CD4-positive, alpha-beta T cell treated with Interleukin-21 for 1 hour (primary cell): ENCODE measurements at regions not wholly inside any gene's neighbourhood (a gene's known extent, or its start where the extent isn't known, plus 50 kb on each side); places are given as distances from the start of the nearest gene placed in this dataset.

Experiments
- DNase-seq: peaks from one replicate; pipeline ENCODE4 v3.0.0-alpha.2; 2020

DNA sequence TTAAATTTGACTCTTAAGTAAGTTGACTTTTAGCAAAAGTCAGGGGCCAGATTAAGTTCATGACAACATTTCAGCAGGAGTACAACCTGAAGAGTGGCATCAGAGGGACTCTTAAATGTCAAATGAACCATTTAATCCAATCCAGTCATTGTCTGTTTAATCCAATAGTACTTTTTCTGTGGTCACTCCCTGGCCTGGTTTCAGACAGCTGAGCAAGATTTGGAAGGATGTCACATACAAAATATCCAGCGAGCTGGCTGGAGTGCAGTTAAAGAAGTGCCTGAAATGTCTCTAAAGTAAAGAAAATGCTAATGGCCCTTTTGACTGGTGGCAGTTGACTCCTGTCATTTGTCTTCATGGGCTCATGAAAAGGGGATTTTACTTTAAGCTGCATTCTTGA is 1082.1 kb downstream of the AACS start:
- DNase-seq: no peak

DNA sequence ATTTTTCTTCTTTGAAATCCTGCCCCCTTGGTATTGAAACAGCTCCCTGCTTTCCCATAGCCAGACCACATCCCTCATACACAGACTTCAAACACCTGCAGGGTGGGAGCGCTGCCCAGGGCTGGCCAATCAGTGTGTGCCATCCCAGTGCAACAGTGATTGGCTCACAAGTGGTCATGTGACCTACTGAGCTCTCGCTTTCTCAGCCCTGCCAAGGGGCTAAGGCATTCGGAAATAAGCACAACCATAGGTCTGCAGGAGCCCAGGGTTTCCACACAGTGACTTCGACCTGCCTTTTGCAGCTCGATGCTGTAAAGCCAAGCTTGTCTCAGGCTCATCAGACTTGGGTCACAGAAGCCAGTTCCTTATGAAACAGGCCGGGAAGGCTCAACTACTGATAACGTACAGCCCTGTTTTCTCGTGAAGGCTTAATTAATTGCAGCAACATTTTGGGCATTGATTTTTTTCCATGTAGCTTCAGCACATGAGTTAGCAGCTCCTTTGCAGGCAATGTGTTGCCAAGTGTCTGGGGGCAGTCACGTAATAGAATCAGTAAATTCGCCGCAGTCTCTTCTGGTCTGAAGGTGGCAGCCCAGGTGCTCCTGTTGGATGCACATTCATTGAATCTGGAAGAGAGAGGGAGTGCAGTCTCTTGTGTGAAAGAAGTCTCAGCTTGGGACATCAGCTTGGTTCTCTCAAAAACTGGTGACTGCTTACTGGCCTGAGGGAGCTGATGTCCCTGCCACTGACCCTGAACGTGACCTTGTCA is 1091.8 kb downstream of the AACS start:
- DNase-seq: no peak

DNA sequence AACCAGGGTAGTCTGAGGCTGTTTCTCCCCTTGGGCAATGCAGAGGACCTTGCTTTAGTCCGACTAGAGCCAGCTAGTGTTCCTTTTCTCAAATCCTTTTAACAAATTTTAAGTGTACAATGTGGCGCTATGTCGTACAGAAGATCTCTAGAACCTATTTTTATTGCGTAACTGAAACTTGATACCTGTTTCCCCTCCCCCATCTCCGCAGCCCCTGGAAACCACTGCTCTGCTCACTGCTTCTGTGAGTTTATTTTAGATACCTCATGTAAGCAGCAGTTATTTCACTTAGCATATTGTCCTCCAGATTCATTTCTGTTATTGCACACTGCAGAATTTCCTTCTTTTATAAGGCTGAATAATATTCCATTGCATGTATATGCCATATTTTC is 1092.3 kb downstream of the AACS start:
- DNase-seq: no peak

DNA sequence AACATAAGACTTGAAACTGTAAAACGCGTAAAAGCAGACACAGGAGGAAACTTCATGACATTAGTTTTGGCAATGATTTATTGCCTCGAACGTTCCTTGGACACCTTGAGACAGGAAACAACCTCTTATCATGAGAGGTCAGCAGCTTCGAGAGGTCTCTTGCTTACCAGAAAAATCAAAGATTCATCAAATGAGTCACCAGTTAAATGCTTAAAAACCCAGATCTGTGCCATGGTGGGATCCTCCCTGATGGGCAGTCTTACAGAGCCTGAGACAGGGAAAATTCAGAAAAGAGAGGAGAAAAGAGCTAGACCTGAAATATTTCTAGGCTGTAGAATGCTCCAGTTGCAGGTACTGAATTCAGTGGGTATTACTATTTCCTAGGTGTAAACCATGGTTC is 1093.9 kb downstream of the AACS start:
- DNase-seq: no peak

DNA sequence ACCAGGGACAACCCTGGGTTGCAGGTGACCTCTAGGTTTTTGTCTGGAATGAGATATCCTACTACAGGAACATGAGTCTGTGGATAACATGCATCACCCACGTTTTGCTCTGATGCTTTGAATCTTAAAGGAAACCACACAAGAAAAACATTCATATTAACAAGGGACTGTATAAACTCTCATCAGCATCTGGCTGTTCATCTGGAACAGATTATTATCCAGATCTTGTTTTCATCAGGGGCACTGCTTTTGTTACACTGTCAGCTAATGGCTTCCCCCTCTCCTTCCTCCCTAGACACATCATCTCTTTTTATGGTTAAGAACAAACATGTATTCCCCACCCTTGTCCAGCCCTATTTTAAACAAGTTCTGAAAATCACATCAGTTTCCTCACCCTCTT is 1095.7 kb downstream of the AACS start:
- no peak for DNase-seq

DNA sequence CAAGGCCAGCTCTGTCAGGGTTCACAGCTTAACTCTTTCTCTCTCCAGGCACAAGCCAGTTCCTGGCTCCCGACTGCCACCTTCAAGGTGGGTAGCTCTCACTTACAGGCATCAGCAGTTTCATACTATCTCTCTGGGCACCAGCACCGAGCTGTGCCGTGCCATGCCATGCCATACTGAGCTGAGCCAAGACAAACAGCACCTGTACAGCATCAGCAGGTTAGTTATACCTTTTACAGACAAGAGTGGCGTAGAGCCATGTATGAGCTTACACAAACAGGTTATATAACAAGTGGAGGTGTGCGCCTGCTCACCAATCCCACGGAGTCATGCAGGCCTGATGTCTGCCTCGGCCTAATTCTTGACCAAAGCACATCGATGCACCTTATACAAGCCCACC is 1098.7 kb downstream of the AACS start:
- DNase-seq: no peak

DNA sequence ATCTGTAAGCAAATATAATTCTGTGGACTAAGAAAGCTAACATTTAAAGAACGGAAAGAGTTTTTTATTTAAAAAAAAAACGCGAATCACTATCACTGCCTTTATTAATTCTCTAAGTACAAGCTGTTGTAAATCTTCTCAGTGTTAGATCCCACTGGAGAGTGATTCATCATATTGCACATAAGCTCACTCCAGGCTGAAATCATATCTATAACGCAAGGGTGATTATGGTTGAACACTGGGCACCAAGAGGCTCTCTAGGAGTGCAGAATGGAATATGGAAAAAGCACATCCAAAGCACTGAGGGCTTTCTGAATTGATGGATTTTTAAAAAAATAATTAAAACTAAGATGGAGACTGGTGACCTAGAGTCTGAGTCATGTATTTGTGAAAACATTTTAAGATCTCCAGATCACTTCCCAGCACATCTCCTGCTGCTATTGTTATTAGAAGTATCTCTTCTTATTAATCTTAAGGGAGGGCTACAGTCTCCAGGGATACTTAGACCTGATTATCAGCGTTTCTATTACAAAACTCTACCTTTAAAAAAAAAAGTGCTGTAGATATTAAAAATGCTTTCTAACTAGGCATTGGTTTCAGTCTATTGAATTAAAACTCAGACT is 1106.8 kb downstream of the AACS start:
- no peak for DNase-seq

DNA sequence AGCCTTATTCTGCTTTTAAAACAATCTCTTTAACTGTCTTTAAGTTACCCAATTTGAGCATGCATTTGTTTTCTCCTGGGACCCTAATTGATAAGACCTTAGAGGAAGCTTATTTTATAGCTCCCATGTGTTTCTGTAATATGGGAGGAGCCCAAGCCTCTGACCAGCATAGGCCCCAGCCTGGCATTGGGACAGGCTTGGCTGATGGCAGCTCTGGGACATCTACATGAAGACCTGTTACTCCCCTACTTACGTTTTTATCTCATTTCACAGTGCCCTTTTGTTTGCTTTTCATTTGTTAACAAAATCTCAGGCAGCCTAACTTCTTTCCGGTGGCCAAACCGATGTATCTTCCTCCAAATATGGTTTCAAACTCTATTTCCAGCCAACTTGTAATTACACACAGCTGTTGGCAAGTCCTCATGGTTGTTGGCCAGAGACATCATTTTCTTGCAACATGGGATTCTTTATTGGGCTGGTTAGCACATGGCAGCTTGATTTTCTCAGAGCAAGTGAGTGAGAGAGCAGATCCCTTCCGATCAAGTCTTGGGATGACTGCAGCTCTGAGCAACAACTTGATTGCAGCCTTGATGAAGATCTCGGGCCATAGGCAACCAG is 1117.5 kb downstream of the AACS start:
- no peak for DNase-seq

DNA sequence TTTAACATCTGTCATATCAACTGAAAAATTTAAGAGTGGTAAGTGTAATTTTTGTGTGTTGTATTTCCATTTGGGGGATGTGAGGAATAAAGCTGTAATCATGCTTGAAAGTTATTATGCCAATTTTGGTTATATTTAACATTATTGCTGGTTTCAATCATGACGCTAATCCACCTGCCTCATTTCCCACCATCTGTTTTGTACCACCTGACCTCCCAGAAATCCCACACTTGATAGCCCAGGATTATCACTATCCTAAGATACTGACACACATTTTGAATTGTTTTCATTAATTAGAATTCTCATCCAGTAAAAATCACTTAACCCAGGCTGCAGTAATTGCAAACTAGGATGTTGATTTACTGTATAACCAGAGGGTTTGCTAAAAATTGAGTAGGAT is 1119.8 kb downstream of the AACS start:
- DNase-seq: no peak

DNA sequence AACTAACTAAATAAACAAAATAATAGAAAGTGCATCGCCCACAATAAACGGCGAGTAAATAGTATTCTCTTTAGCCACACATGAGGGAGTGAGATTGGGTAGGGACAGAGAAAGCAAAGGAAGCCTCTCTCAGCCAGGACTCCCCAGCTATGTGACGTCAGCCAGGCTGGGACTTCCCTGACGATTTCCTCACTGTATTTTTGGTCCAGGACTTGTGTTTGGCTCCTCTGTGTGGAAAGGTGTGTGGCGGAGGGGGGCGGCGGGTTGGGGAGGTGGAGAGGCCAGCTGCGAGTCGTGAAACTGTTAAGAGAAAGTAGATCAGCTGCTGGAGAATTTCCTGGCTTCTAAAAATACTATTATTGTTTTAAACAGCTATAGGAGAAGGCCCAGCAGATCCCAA is 1124.6 kb downstream of the AACS start:
- no peak for DNase-seq

DNA sequence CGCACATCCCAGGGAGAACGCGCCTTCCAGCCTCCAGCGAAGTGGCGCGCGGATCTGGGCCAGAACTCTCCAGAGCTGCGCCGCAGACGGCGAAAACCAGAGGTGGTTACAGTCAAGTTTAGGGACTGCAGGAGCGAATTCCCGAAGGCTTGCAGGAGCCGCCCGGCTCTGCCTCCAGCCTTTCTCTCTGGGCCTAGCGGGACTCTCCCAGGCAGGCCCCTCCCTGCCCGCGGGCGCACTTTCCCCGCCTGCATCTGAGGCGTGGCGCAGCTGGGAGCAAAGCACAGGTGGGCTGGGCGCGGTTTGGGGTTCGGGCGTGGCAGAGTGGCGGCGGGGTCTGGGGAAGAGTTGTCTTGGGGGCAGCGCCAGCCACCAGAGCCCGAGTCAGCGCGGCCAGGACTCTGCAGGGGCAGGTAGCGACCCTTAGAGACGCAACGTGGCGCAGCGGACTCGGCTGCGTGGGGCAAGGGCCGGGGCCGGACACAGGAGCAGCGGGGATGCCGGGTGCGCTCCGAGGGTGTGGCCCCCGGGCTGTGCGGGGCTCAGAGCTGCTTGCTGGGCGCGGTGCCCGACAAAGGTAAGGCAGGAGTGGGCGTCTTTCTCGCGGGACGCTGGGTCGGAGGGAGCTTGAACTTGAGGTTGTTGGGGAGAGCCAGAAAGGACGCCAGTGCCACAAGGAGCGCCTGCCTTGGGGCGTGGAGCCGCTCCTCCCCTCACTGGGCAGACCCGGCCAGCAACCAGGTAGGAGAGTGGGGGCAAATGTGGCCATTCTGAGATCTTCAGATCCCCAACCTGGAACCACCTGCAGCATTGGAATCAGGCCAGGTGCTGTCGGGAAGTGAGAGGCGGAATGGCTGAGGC is 1126.0 kb downstream of the AACS start:
- no peak for DNase-seq

DNA sequence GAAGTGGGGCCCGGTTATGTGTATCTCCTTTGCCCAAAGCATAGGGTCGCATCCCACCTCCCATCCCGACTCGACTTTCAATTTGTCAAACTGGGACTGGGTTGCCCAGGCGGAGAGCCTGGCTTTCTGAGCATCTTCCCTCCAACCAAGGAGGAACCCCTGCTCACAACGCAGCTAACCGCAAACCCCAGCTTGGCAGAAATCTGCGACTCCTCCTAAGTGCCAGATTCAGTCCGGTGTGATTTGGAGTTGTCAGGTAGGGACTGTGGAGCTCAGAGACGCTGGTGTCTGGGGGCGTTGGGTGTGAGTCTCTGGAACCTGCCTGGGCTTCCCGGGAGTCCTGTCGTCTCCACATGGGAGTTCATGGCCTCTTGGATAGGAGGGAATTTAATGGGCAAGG is 1126.7 kb downstream of the AACS start:
- no peak for DNase-seq

DNA sequence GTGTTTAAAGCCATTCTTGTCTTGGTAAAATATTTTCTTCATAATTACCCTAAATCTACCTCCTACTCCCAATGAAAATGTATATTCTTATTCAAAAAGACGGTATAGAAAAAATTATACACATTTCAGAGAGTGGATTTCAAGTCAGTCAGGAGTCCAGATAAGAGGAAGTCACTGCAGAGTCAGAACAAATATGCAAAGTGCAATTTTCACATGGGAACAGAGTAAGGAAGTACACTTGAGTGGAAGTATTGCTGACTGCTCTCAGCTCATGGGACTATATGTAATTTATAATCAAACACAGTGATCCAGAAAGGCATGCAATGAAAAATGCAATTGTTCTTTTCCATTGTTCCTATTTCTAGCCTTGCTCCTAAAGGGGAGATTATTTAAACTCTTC is 1128.0 kb downstream of the AACS start:
- no peak for DNase-seq

DNA sequence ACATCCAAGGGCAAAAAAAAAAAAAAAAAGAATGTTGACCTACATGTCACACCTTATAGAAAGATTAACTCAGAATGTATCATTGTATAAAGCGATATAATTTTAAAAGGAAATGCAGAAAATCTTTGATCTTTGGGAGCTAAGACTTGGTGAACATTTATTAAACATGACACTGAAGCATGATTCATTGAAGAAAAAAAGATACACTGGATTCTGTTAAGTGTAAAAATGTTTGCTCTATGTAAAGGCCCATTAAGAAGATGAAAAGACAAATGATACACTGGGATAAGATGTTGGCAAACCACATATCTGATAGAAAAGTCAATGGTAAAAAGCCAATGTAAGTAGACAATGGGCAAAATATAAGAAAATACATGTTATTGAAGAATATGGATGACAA is 1131.0 kb downstream of the AACS start:
- no peak for DNase-seq

DNA sequence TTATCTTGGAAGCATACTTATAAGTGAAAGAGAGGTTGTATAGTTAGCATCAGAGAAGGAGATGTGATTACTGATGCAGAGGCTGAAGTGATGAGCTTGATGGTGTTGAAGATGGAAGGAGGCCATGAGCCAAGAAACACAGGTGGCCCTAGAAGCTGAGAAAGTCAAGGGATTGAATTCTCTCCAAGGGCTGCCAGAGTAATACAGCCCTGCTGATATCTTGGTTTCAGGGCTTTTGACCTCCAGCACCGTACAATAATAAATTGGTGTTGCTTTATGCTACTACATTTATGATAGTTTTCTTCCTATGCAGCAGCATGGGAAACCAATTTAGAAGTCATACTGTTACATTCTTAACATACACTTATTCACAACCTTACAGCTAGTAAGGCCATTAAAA is 1133.3 kb downstream of the AACS start:
- DNase-seq: no peak

DNA sequence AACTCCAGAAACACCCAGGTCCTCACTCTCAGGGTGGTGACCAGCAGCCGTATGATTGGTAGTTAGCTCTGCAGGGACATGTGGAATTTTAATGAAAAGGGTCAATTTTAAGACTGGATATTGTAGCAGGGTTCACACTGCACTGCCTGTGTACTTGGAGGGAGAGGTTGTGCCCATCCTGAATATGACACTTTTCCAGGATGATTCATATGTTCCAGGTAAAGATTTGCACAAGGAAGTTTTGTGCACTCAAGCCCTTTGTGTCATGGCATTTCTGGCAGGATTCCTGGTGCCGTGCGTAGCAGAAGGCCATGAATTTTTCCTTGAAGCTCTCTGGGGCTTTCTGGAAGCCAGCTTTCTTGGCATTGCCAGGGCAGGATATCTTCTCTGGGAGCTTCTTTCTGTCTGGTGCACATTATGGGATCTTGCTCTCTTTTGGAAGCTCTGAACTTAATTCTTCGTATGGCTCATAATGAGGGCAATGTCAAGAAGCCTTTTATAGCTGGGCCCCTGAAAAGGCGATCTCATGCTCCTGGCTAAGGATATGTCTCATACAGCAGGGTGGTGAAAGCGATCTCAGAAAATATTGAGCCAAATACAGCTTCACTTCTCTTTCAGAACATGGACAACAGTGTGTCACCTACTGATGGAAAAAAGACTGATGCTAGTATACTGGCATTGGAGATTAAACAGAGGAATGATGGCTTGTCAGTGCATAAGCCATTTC is 1133.9 kb downstream of the AACS start:
- DNase-seq: no peak

DNA sequence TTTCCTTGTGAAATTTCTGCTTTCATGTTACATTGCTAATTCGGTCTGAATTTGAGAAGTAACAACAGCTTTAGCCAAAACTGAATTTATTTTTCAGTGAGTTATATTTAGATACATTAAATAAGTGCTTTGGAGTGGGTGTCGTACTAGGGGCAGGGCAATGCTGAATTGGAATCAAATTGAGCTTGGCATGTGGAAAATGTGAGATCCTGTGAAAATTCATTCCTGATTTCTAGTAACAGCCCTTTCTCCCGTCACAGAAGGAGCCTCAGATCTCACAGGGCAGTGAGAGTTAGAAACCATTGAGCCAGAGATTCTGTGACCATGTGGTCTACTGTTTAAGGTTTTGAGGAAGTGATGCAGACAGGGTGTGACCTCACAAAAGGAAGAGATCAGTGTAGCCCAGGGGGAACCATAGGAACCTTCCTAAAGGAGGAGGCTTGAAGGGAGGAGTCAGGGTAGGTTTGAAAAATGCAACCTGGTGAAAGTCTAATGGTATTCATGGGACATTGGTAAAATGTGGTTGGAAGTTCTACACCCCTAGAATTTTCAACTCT is 1136.8 kb downstream of the AACS start:
- no peak for DNase-seq

DNA sequence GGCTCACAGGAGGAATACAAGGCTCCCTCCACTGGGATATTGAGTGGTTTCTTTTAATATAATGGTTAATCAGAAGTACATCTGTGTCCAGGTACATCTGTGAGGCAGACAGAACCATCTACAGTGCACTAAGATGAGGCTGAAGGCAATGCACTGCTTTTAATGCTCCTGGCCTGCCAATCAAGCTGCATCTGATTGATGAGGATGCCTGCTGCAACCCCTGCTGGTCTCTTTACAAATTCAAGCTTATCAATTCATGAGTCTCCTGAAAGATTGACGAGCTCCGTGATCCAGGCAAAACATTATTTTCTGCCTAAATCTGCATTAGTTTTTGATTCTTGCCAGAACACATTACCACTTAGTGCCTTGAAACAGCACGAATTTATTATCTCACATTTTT is 1139.1 kb downstream of the AACS start:
- DNase-seq: no peak

DNA sequence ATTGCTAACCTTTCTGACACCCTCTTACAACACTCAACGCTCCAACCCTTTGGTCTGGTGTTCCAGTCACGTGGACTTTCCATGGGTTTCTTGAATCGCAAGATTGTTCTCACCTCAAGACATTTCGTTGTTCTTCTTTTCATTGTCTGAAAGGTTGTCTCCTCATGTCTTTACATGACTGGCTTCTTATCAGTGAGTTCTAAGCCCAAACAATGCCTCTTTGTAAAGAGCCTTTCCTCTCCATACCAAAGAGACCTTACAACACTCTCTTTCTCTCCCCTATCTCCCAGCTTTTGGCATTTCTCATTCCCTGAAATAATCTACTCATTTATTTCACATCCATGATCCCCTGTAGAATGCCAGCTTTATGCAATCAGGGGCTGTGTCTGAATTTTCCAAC is 1144.8 kb downstream of the AACS start:
- DNase-seq: no peak

DNA sequence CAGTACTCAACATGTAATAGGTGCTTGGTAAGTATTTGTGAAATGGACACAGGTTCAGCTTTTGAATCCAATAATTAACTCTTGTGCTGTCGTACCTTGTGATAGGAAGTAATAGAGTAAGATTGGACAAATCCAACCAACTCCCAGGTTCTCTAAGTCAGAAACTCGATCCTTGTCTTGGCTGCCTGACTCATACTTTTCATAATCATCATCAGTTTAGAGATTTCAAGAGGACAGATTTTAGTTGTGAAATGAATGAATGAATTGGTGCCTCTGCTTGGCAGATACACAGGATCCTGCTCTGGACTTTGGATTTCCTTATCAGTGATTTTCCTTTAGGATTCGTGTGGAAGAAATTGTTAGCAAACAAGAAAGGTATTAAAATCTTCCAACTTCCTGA is 1145.2 kb downstream of the AACS start:
- no peak for DNase-seq

DNA sequence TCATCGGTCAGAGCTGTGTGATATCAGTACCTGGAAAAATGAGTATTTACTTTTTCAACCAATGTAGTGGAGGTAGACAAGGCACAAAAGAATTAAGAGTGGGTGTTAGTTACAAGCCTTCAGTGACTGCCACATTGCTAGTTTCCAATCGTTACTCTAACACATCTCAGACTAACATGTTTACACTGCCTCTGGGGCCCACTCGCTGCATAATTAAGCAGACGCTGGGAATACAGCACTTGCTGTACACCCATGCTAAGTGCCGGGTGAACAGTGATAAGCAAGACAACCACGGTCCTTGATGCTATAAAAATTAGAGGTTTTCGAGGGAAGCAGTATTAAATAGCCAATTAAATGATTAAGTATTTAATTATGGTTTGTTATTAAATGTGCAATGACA is 1147.6 kb downstream of the AACS start:
- no peak for DNase-seq

DNA sequence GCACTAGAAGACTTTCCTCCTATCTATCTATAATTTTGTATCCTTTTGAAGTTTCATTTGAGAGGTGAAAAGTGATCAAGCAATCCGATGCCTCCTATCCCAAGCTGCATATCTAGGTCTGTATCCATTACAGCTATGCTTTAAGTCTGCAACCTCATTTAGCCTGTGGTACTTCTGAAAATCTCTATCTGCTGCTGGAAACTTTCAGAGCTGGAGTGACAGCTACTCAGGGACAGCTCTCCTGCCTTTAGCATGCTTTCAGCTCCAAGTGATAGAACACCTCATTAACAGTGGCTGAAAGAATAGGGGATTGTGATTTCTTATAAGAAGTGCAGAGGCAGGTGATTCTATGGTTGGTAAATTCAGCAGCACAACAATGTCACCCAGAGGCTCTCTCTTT is 1153.5 kb downstream of the AACS start:
- no peak for DNase-seq

DNA sequence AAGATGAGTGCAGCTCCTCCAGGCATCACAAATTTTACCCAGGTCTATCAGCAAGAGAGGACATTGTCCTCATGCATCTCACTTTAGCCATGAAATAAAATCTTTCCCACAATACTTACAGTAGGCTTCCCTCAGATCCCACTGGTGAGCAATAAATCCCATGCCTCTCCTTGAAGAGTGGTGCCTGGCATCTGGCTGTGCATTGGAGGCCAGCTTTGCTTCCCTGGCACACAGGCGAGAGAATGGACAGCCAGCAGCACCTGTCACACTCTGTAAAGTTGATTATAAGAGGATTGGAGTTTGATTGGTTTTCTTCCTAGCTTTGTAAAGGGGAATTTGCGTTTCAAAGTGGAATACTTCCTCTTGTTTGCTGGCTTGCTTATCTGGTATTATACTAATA is 1153.9 kb downstream of the AACS start:
- DNase-seq: no peak
